ENCODE measurements at regions not wholly inside any gene's neighbourhood (a gene's known extent, or its start where the extent isn't known, plus 50 kb on each side); places are given as distances from the start of the nearest gene placed in this dataset.

DNA sequence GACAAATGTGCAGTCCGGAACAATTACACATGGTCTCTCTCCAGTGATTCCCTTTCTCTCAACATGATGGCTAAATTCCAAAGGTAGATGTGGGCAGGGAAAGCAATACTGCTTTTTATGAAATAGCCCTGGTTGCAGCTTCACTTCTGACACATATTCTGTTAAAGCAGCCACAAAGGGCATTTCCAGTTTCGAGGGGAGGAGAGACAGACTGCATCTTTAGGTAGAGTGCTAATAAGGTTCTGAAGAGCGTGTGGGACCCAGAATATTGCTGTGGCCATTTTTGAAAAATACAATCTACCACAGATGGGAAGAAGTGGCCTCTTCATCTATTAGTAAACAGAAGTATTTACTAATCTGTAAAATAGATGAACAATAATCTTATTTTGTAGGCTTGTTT is 139.3 kb upstream of the PEX5L start:
- Histone ChIP-seq H3K4me1 (ENCODE audit: insufficient read depth, low read length) (no peaks in the 10 kb centered on the region), H3K27ac (ENCODE audit: low read depth, low read length) (no peak overlapping the region), H3K4me3 (ENCODE audit: low read length) (no peak overlapping the region), H3K36me3 (ENCODE audit: insufficient read depth, low read length) (no peaks in the 10 kb centered on the region), H3K27me3 (ENCODE audit: insufficient read depth, low read length, poor library complexity, severe bottlenecking) (no peaks in the 10 kb centered on the region), H3K9me3 (ENCODE audit: low read length) (no peaks in the 10 kb centered on the region)
- ChIA-PET POLR2A (no interaction called here), CTCF (no interaction called here)
- Mint-ChIP-seq H3K27me3 (no peaks in the 10 kb centered on the region), H3K4me3 (no peak overlapping the region), H3K9me3 (peaks cover 0 to 2% (median 0%) of the 10 kb centered on the region in 5 donors), H3K36me3 (no peaks in the 10 kb centered on the region), H3K27ac (no peak overlapping the region), H3K4me1 (no peaks in the 10 kb centered on the region)
- no peak for DNase-seq

DNA sequence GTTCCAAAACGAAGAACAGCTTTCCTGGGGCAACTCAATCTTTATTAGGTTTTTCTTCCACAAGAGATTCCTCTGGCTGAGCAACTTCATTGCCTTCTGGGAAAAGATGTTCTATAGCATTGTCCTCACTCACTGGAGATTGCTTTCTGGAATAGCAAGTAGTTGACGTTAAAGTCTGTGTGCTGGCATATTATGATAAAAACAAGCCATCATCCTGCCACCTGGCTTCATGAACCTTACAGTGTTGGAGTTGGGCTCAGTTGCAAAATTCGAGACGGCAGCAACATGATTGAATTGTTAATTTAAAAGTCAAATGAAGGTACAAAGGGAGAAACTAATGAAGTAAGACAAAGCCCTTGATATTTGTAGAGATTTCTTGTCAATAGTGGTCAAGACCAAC is 140.5 kb upstream of the PEX5L start:
- H3K9me3 Mint-ChIP-seq: peaks cover 0 to 2% (median 0%) of the 10 kb centered on the region in 5 donors
- no peak for DNase-seq
- H3K27ac Mint-ChIP-seq: no peak overlapping the region
- Histone ChIP-seq H3K9me3 (ENCODE audit: low read length) (no peaks in the 10 kb centered on the region), H3K27ac (ENCODE audit: low read depth, low read length) (no peak overlapping the region), H3K27me3 (ENCODE audit: insufficient read depth, low read length, poor library complexity, severe bottlenecking) (no peaks in the 10 kb centered on the region), H3K4me1 (ENCODE audit: insufficient read depth, low read length) (no peaks in the 10 kb centered on the region), H3K36me3 (ENCODE audit: insufficient read depth, low read length) (no peaks in the 10 kb centered on the region), H3K4me3 (ENCODE audit: low read length) (no peak overlapping the region)
- no peak overlapping the region for H3K4me3 Mint-ChIP-seq
- CTCF ChIA-PET: no interaction called here
- POLR2A ChIA-PET: no interaction called here
- no peaks in the 10 kb centered on the region for H3K36me3 Mint-ChIP-seq
- H3K4me1 Mint-ChIP-seq: no peaks in the 10 kb centered on the region
- H3K27me3 Mint-ChIP-seq: no peaks in the 10 kb centered on the region

DNA sequence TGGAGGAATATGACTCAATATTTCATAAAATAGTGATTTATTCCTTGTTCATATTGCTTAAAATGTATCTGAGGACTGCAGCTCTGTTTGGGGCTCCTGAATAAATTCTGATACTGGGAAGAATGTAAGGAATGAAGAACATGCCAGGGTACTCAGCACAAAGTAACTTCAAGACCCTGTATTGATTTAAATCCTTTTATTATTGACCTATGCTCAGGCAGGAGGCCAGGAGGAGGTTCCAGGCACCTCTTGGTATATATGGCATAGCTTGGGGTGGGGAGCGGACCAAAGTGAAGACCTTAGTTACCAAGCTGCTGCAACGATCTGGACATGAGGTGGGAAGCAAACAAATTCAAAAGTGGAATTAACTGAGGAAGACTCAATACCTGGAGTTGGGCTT is 142.8 kb upstream of the PEX5L start:
- Histone ChIP-seq H3K4me1 (ENCODE audit: insufficient read depth, low read length) (no peaks in the 10 kb centered on the region), H3K4me3 (ENCODE audit: low read length) (no peak overlapping the region), H3K36me3 (ENCODE audit: insufficient read depth, low read length) (no peaks in the 10 kb centered on the region), H3K9me3 (ENCODE audit: low read length) (no peaks in the 10 kb centered on the region), H3K27ac (ENCODE audit: low read depth, low read length) (no peak overlapping the region), H3K27me3 (ENCODE audit: insufficient read depth, low read length, poor library complexity, severe bottlenecking) (no peaks in the 10 kb centered on the region)
- no peak overlapping the region for H3K4me3 Mint-ChIP-seq
- POLR2A ChIA-PET: no interaction called here
- CTCF ChIA-PET: no interaction called here
- H3K27me3 Mint-ChIP-seq: no peaks in the 10 kb centered on the region
- no peak overlapping the region for H3K27ac Mint-ChIP-seq
- no peaks in the 10 kb centered on the region for H3K9me3 Mint-ChIP-seq
- no peaks in the 10 kb centered on the region for H3K4me1 Mint-ChIP-seq
- no peaks in the 10 kb centered on the region for H3K36me3 Mint-ChIP-seq
- no peak for DNase-seq

DNA sequence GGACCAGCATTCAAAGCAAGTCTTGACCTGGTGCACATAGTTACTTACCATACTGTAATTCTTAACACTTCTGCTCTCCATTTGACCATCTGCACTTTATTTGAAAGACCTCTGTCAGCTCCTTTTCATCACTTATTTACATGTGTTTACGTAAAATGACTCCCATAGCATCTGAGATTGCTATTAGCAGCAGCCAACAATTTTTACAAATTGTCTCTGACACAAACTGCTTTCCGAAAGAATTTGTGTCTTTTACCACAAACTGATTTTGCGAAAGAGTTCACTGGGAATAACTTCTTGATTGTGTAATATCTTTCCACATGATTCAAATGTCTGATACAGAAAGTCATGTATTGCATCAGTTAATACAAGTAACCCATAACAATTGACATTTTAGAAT is 144.1 kb upstream of the PEX5L start:
- Histone ChIP-seq H3K27ac (ENCODE audit: low read depth, low read length) (no peak overlapping the region), H3K36me3 (ENCODE audit: insufficient read depth, low read length) (no peaks in the 10 kb centered on the region), H3K9me3 (ENCODE audit: low read length) (no peaks in the 10 kb centered on the region), H3K4me1 (ENCODE audit: insufficient read depth, low read length) (no peaks in the 10 kb centered on the region), H3K4me3 (ENCODE audit: low read length) (no peak overlapping the region), H3K27me3 (ENCODE audit: insufficient read depth, low read length, poor library complexity, severe bottlenecking) (no peaks in the 10 kb centered on the region)
- no peak overlapping the region for H3K27ac Mint-ChIP-seq
- no peaks in the 10 kb centered on the region for H3K27me3 Mint-ChIP-seq
- no peaks in the 10 kb centered on the region for H3K4me1 Mint-ChIP-seq
- H3K36me3 Mint-ChIP-seq: no peaks in the 10 kb centered on the region
- H3K4me3 Mint-ChIP-seq: no peak overlapping the region
- no peaks in the 10 kb centered on the region for H3K9me3 Mint-ChIP-seq
- ChIA-PET POLR2A (no interaction called here), CTCF (no interaction called here)
- no peak for DNase-seq

DNA sequence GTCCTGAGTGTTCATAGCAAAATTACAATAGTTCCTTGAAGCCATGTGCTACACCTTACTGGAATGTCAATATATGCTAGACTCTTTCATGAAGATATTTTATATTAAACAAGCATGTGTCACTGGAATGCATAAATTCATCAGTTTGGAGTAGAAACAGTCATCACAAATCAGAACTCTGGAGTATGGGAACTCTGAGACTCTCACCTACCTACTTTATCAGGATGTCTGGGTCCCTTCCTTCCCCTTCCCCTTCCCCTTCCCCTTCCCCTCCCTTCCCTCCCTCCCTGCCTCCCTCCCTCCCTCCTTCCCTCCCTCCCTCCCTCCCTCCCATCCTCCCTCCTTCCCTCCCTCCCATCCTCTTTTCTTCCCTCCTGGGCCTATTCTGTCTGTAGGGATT is 144.7 kb upstream of the PEX5L start:
- Mint-ChIP-seq H3K9me3 (no peaks in the 10 kb centered on the region), H3K27me3 (no peaks in the 10 kb centered on the region), H3K27ac (no peak overlapping the region), H3K36me3 (no peaks in the 10 kb centered on the region), H3K4me1 (no peaks in the 10 kb centered on the region), H3K4me3 (no peak overlapping the region)
- Histone ChIP-seq H3K27me3 (ENCODE audit: insufficient read depth, low read length, poor library complexity, severe bottlenecking) (no peaks in the 10 kb centered on the region), H3K9me3 (ENCODE audit: low read length) (no peaks in the 10 kb centered on the region), H3K36me3 (ENCODE audit: insufficient read depth, low read length) (no peaks in the 10 kb centered on the region), H3K4me1 (ENCODE audit: insufficient read depth, low read length) (no peaks in the 10 kb centered on the region), H3K4me3 (ENCODE audit: low read length) (no peak overlapping the region), H3K27ac (ENCODE audit: low read depth, low read length) (no peak overlapping the region)
- DNase-seq: no peak
- CTCF ChIA-PET: no interaction called here
- POLR2A ChIA-PET: no interaction called here

- no peak for DNase-seq
- ChIA-PET POLR2A (no interaction called here), CTCF (no interaction called here)
- Histone ChIP-seq H3K36me3 (ENCODE audit: insufficient read depth, low read length) (no peaks in the 10 kb centered on the region), H3K9me3 (ENCODE audit: low read length) (no peaks in the 10 kb centered on the region), H3K27ac (ENCODE audit: low read depth, low read length) (no peak overlapping the region), H3K4me3 (ENCODE audit: low read length) (no peak overlapping the region), H3K27me3 (ENCODE audit: insufficient read depth, low read length, poor library complexity, severe bottlenecking) (no peaks in the 10 kb centered on the region), H3K4me1 (ENCODE audit: insufficient read depth, low read length) (no peaks in the 10 kb centered on the region)
- no peaks in the 10 kb centered on the region for H3K27me3 Mint-ChIP-seq
- H3K4me3 Mint-ChIP-seq: no peak overlapping the region
- H3K27ac Mint-ChIP-seq: no peak overlapping the region
- H3K36me3 Mint-ChIP-seq: no peaks in the 10 kb centered on the region
- no peaks in the 10 kb centered on the region for H3K9me3 Mint-ChIP-seq
- H3K4me1 Mint-ChIP-seq: no peaks in the 10 kb centered on the region
Observed at GRCh38 chr3:180183346-180183745, 146.6 kb upstream of the PEX5L start.

DNA sequence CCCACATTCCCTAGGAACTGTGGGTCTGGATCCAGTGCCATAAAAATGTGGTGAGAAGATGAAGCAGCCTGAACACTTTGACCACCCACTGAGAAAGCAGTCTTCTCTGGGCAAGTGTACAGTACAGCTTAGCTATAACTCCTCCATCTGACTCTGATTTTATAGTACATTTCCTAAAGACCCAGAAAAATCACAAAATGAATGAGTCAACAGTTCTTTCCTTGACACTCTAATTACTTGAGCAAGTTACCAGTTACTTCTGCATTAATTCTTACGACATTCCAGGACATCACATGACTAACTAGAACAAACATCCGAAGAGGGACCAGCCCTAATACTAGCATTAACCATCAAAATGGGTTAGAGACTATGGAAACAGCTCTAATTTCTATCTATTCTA is 148.1 kb upstream of the PEX5L start:
- no peaks in the 10 kb centered on the region for H3K9me3 ChIP-seq (ENCODE audit: low read length)
- Mint-ChIP-seq H3K4me1 (no peaks in the 10 kb centered on the region), H3K4me3 (no peak overlapping the region)

DNA sequence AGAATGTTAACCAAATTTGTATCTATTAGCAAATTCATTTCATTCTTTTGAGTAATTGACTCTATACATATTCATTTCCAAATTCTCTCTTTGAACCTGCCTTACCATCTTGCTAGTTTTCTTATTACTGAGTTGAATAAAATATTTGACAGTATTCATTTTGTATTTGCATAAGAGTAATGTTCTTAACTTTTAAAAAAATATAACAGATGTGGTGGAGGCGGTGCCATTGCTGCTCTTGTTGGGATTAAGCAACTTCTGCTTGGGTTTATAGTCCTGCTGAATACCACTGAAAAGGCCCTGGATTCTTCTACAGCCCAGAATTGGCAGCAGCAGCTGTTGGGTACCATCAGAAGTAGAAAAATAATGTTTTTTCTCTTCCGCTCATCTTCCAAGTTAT is 148.9 kb upstream of the PEX5L start:
- POLR2A ChIA-PET: no interaction called here
- H3K4me1 Mint-ChIP-seq: no peaks in the 10 kb centered on the region
- H3K4me3 Mint-ChIP-seq: no peak overlapping the region
- Histone ChIP-seq H3K9me3 (ENCODE audit: low read length) (no peaks in the 10 kb centered on the region), H3K4me1 (ENCODE audit: insufficient read depth, low read length) (no peaks in the 10 kb centered on the region), H3K36me3 (ENCODE audit: insufficient read depth, low read length) (no peaks in the 10 kb centered on the region), H3K4me3 (ENCODE audit: low read length) (no peak overlapping the region), H3K27me3 (ENCODE audit: insufficient read depth, low read length, poor library complexity, severe bottlenecking) (no peaks in the 10 kb centered on the region), H3K27ac (ENCODE audit: low read depth, low read length) (no peak overlapping the region)
- H3K27ac Mint-ChIP-seq: no peak overlapping the region
- CTCF ChIA-PET: no interaction called here
- DNase-seq: no peak
- H3K27me3 Mint-ChIP-seq: no peaks in the 10 kb centered on the region
- H3K36me3 Mint-ChIP-seq: no peaks in the 10 kb centered on the region
- H3K9me3 Mint-ChIP-seq: no peaks in the 10 kb centered on the region

More for the DNA sequence above, 148.1 kb upstream of the PEX5L start:
- H3K27ac ChIP-seq (ENCODE audit: low read depth, low read length): no peak overlapping the region
- H3K4me1 ChIP-seq (ENCODE audit: insufficient read depth, low read length): no peaks in the 10 kb centered on the region
- H3K27me3 Mint-ChIP-seq: no peaks in the 10 kb centered on the region
- no peaks in the 10 kb centered on the region for H3K36me3 Mint-ChIP-seq
- H3K27me3 ChIP-seq (ENCODE audit: insufficient read depth, low read length, poor library complexity, severe bottlenecking): no peaks in the 10 kb centered on the region
- CTCF ChIA-PET: no interaction called here
- no peak overlapping the region for H3K4me3 ChIP-seq (ENCODE audit: low read length)
- POLR2A ChIA-PET: no interaction called here
- H3K9me3 Mint-ChIP-seq: no peaks in the 10 kb centered on the region
- H3K36me3 ChIP-seq (ENCODE audit: insufficient read depth, low read length): no peaks in the 10 kb centered on the region
- H3K27ac Mint-ChIP-seq: no peak overlapping the region
- no peak for DNase-seq

- no peaks in the 10 kb centered on the region for H3K9me3 Mint-ChIP-seq
- Histone ChIP-seq H3K4me3 (ENCODE audit: low read length) (no peak overlapping the region), H3K27ac (ENCODE audit: low read depth, low read length) (no peak overlapping the region), H3K36me3 (ENCODE audit: insufficient read depth, low read length) (no peaks in the 10 kb centered on the region), H3K4me1 (ENCODE audit: insufficient read depth, low read length) (no peaks in the 10 kb centered on the region), H3K9me3 (ENCODE audit: low read length) (no peaks in the 10 kb centered on the region), H3K27me3 (ENCODE audit: insufficient read depth, low read length, poor library complexity, severe bottlenecking) (no peaks in the 10 kb centered on the region)
- no peaks in the 10 kb centered on the region for H3K36me3 Mint-ChIP-seq
- no peak overlapping the region for H3K4me3 Mint-ChIP-seq
- no peaks in the 10 kb centered on the region for H3K27me3 Mint-ChIP-seq
- no peaks in the 10 kb centered on the region for H3K4me1 Mint-ChIP-seq
- ChIA-PET CTCF (no interaction called here), POLR2A (no interaction called here)
- no peak for DNase-seq
- H3K27ac Mint-ChIP-seq: no peak overlapping the region
Observed at GRCh38 chr3:180188512-180189309, 152.0 kb upstream of the PEX5L start.
